ENCODE measurements at regions not wholly inside any gene's neighbourhood (a gene's known extent, or its start where the extent isn't known, plus 50 kb on each side); places are given as distances from the start of the nearest gene placed in this dataset.

GRCh38 chr9:81470864-81471263 is 218.5 kb downstream of the TLE1 start:
- TF ChIP-seq THAP8 (CRISPR knock-in tag; IDR thresholded peaks at IDR 0.05; ENCODE audit: borderline replicate concordance) (no peak), CTCF (CRISPR knock-in tag; IDR thresholded peaks at IDR 0.05) (no peak), FOSL2 (CRISPR knock-in tag; IDR thresholded peaks at IDR 0.05) (no peak), POLR2AphosphoS5 (IDR thresholded peaks at IDR 0.05; ENCODE audit: low read depth, low read length) (no peak), NFKBIZ (CRISPR knock-in tag; IDR thresholded peaks at IDR 0.05) (no peak), ZNF282 (IDR thresholded peaks at IDR 0.05; ENCODE audit: partially characterized antibody) (no peak), CHCHD3 (CRISPR knock-in tag; IDR thresholded peaks at IDR 0.05) (no peak), ZNF747 (CRISPR knock-in tag; IDR thresholded peaks at IDR 0.05; ENCODE audit: borderline replicate concordance) (no peak), ELK4 (CRISPR knock-in tag; IDR thresholded peaks at IDR 0.05; ENCODE audit: borderline replicate concordance) (no peak)
